ENCODE measurements at regions not wholly inside any gene's neighbourhood (a gene's known extent, or its start where the extent isn't known, plus 50 kb on each side); places are given as distances from the start of the nearest gene placed in this dataset.

GRCh38 chr2:21607572-21607971 is 483.8 kb downstream of the TDRD15 start:
- H4K8ac ChIP-seq (ENCODE audit: low read depth in 2 of 2, low read length in 2 of 2): no peak overlapping the region
- WGBS, 2 experiments (ENCODE audit: extremely low coverage in 2 of 2, insufficient read length in 1 of 2): no CpG with 5 or more reads among the region's 6 CpGs
- H3K9me1 ChIP-seq (ENCODE audit: insufficient read depth, low read length): no peaks in the 10 kb centered on the region
- H2AFZ ChIP-seq (replicated peaks; ENCODE audit: low read length, poor library complexity): no peak overlapping the region
- ChIA-PET POLR2A (ENCODE audit: unreplicated experiment) (no interaction called here), CTCF (interaction anchor here (0.6 kb wide), 1 partner anchor 749 kb away, joined by 7 read pairs; no protein-coding TSS in a partner anchor)
- no peak overlapping the region for H2BK15ac ChIP-seq (ENCODE audit: low read depth, low read length)
- no peak overlapping the region for H4K5ac ChIP-seq (ENCODE audit: low read depth, low read length)
- H3K79me1 ChIP-seq (ENCODE audit: low read depth in 1 of 2, low read length in 2 of 2): no peaks in the 10 kb centered on the region
- no peak overlapping the region for H3K23ac ChIP-seq (ENCODE audit: low read depth, low read length)
- no peak overlapping the region for H3K4me3 ChIP-seq (ENCODE audit: insufficient read depth, low read depth, low read length)
- no peak overlapping the region for H2BK120ac ChIP-seq (ENCODE audit: low read depth, low read length)
- dilution Hi-C loops (cut with HindIII; ENCODE audit: low sequenced_read_pairs, unreplicated experiment): no loop called here
- no peak overlapping the region for H3K14ac ChIP-seq (replicated peaks; ENCODE audit: low read depth, low read length)
- no peaks in the 10 kb centered on the region for H3K27me3 ChIP-seq (ENCODE audit: control insufficient read depth, insufficient read depth, low read length)
- H3K36me3 ChIP-seq (ENCODE audit: control insufficient read depth, insufficient read depth, low read length): no peaks in the 10 kb centered on the region
- intact Hi-C loops (cut with micrococcal nuclease): no loop called here
- DNase-seq: no peak
- no peak overlapping the region for H4K91ac ChIP-seq (ENCODE audit: insufficient read depth, low read depth, low read length)
- H3K9me3 ChIP-seq (ENCODE audit: control insufficient read depth, insufficient read depth, low read length): no peaks in the 10 kb centered on the region
- no peak overlapping the region for H2BK5ac ChIP-seq (ENCODE audit: low read depth, low read length, poor library complexity, severe bottlenecking)
- TF ChIP-seq FOS (IDR thresholded peaks at IDR 0.05; ENCODE audit: low read depth, low read length) (no peak), RCOR1 (IDR thresholded peaks at IDR 0.05; ENCODE audit: insufficient replicate concordance, low read length) (no peak), BHLHE40 (IDR thresholded peaks at IDR 0.05; ENCODE audit: low read depth, low read length) (no peak), ELK1 (IDR thresholded peaks at IDR 0.05; ENCODE audit: borderline replicate concordance, low read depth, low read length) (no peak), MAZ (IDR thresholded peaks at IDR 0.05; ENCODE audit: borderline replicate concordance, low read depth, low read length) (no peak), CTCF (conservative IDR thresholded peaks at IDR 0.05; ENCODE audit: low read depth, low read length) (no peak), CHD1 (IDR thresholded peaks at IDR 0.05; ENCODE audit: low read depth, low read length) (no peak), NFE2L2 (IDR thresholded peaks at IDR 0.05; ENCODE audit: low read depth, low read length) (no peak), RFX5 (IDR thresholded peaks at IDR 0.05; ENCODE audit: low read depth, low read length) (no peak), RAD21 (IDR thresholded peaks at IDR 0.05; ENCODE audit: low read length) (no peak), MXI1 (IDR thresholded peaks at IDR 0.05; ENCODE audit: borderline replicate concordance, low read depth, low read length) (no peak)
- no peak overlapping the region for H3K56ac ChIP-seq (ENCODE audit: extremely low read depth, insufficient read depth, low read length)
- no peak overlapping the region for H2AK5ac ChIP-seq (ENCODE audit: low read depth, low read length)
- no peak overlapping the region for H3K27ac ChIP-seq (ENCODE audit: insufficient read depth, low read length)
- no peaks in the 10 kb centered on the region for H3K4me1 ChIP-seq (ENCODE audit: control insufficient read depth, insufficient read depth, low read length)
- no peak for ATAC-seq (ENCODE audit: low read depth)
- H3K9ac ChIP-seq (ENCODE audit: low read depth, low read length): no peak overlapping the region
- no peaks in the 10 kb centered on the region for H4K20me1 ChIP-seq (ENCODE audit: insufficient read depth, low read length)
- H2BK20ac ChIP-seq (ENCODE audit: low read depth, low read length): no peak overlapping the region
- H3K4ac ChIP-seq (ENCODE audit: low read depth, low read length): no peak overlapping the region
- H3K18ac ChIP-seq (ENCODE audit: low read depth, low read length): no peak overlapping the region
- no peak overlapping the region for H2AK9ac ChIP-seq (replicated peaks; ENCODE audit: low read depth, low read length, poor library complexity)
- in situ Hi-C loops (cut with MboI; ENCODE audit: low sequenced_read_pairs): no loop called here
- no peak overlapping the region for H3K4me2 ChIP-seq (ENCODE audit: low read depth, low read length)
- BruUV-seq (replicated peaks): no TSS peak

All from IMR-90 (cell line).